H9 (cell line): ENCODE measurements at regions not wholly inside any gene's neighbourhood (a gene's known extent, or its start where the extent isn't known, plus 50 kb on each side); places are given as distances from the start of the nearest gene placed in this dataset.

Experiments used
- DNase-seq: peaks from one replicate; pipeline ENCODE4 v3.0.0-alpha.2; 2017
- H2AFZ ChIP-seq: one replicate; pipeline ENCODE4 v1.6.1; 2013; ENCODE audit warnings: mild to moderate bottlenecking, low read length, control low read depth, moderate library complexity
- H2AK5ac ChIP-seq: 2 replicates; pipeline ENCODE4 v1.6.1; 2013; ENCODE audit warnings: low read length, control low read depth, mixed read lengths; ENCODE audit not compliant: insufficient read length
- H2BK120ac ChIP-seq: one replicate; pipeline ENCODE4 v1.6.1; 2013; ENCODE audit warnings: low read depth, mild to moderate bottlenecking, low read length, control low read depth, inconsistent platforms; ENCODE audit not compliant: poor library complexity, severe bottlenecking
- H2BK12ac ChIP-seq: 2 replicates; pipeline ENCODE4 v1.6.1; 2013; ENCODE audit warnings: low read length, control low read depth, mixed read lengths, low read depth; ENCODE audit not compliant: insufficient read length
- H2BK15ac ChIP-seq: 2 replicates; pipeline ENCODE4 v1.6.1; 2013; ENCODE audit warnings: low read depth, low read length, control low read depth
- H2BK20ac ChIP-seq: one replicate; pipeline ENCODE4 v1.6.1; 2013; ENCODE audit warnings: low read depth, mild to moderate bottlenecking, low read length, control low read depth, inconsistent platforms; ENCODE audit not compliant: poor library complexity, severe bottlenecking
- H2BK5ac ChIP-seq: 2 replicates; pipeline ENCODE4 v1.6.1; 2013; ENCODE audit warnings: low read length, control low read depth, mixed read lengths; ENCODE audit not compliant: insufficient read length
- H3K14ac ChIP-seq: 2 replicates; pipeline ENCODE4 v1.6.1; 2013; ENCODE audit warnings: low read length, control low read depth; ENCODE audit not compliant: insufficient read depth
- H3K18ac ChIP-seq: 2 replicates; pipeline ENCODE4 v1.6.1; 2013; ENCODE audit warnings: low read depth, mild to moderate bottlenecking, mixed read lengths, low read length, control low read depth; ENCODE audit not compliant: insufficient read length
- H3K23ac ChIP-seq: 2 replicates; pipeline ENCODE4 v1.6.1; 2013; ENCODE audit warnings: low read length, control low read depth, mixed read lengths, low read depth; ENCODE audit not compliant: insufficient read length
- H3K23me2 ChIP-seq: 2 replicates; pipeline ENCODE4 v1.6.1; 2013; ENCODE audit warnings: low read depth, mild to moderate bottlenecking, mixed read lengths, low read length, control low read depth; ENCODE audit not compliant: insufficient read length, poor library complexity, severe bottlenecking
- H3K27ac ChIP-seq: 2 replicates; pipeline ENCODE4 v1.5.1; 2013; ENCODE audit warnings: low read length, control low read depth, mixed read lengths, low read depth; ENCODE audit not compliant: insufficient read length
- H3K27me3 ChIP-seq: 2 replicates; pipeline ENCODE4 v1.6.1; 2013; ENCODE audit warnings: low read length, control low read depth, inconsistent platforms; ENCODE audit not compliant: insufficient read depth
- H3K4ac ChIP-seq: 2 replicates; pipeline ENCODE4 v1.6.1; 2013; ENCODE audit warnings: low read depth, mild to moderate bottlenecking, control low read depth, inconsistent platforms, low read length, moderate library complexity
- H3K4me1 ChIP-seq: 2 replicates; pipeline ENCODE4 v1.6.1; 2013; ENCODE audit warnings: low read length, control low read depth, inconsistent platforms; ENCODE audit not compliant: insufficient read depth
- H3K4me2 ChIP-seq: 2 replicates; pipeline ENCODE4 v1.6.1; 2013; ENCODE audit warnings: low read length, control low read depth, mixed read lengths; ENCODE audit not compliant: insufficient read length, insufficient read depth
- H3K56ac ChIP-seq: 2 replicates; pipeline ENCODE4 v1.6.1; 2013; ENCODE audit warnings: low read depth, mild to moderate bottlenecking, mixed read lengths, low read length, control low read depth; ENCODE audit not compliant: insufficient read length
- H3K79me1 ChIP-seq: 2 replicates; pipeline ENCODE4 v1.6.1; 2013; ENCODE audit warnings: low read depth, mild to moderate bottlenecking, moderate library complexity, low read length, control low read depth, inconsistent platforms; ENCODE audit not compliant: insufficient read depth, poor library complexity, severe bottlenecking
- H3K79me2 ChIP-seq: 2 replicates; pipeline ENCODE4 v1.6.1; 2013; ENCODE audit warnings: low read length, control low read depth, inconsistent platforms; ENCODE audit not compliant: insufficient read depth
- H3K9ac ChIP-seq: 2 replicates; pipeline ENCODE4 v1.6.1; 2013; ENCODE audit warnings: low read length, control low read depth, mixed read lengths; ENCODE audit not compliant: insufficient read length; ENCODE audit errors: extremely low read depth
- H3K9me3 ChIP-seq: one replicate; pipeline ENCODE4 v1.6.1; 2013; ENCODE audit warnings: low read depth, low read length, inconsistent platforms; ENCODE audit not compliant: control insufficient read depth
- H3T11ph ChIP-seq: one replicate; pipeline ENCODE4 v1.6.1; 2013; ENCODE audit warnings: mild to moderate bottlenecking, low read length, control low read depth, inconsistent platforms
- H4K20me1 ChIP-seq: one replicate; pipeline ENCODE4 v1.6.1; 2013; ENCODE audit not compliant: control insufficient read depth, insufficient read length, insufficient read depth
- H4K5ac ChIP-seq: 2 replicates; pipeline ENCODE4 v1.6.1; 2013; ENCODE audit warnings: low read depth, mild to moderate bottlenecking, mixed read lengths, low read length, control low read depth; ENCODE audit not compliant: insufficient read length
- H4K8ac ChIP-seq: replicated peaks from 2 replicates; pipeline ENCODE4 v1.6.1; 2013; ENCODE audit warnings: low read length, control low read depth, mixed read lengths, low read depth; ENCODE audit not compliant: insufficient read length
- H4K91ac ChIP-seq: 2 replicates; pipeline ENCODE4 v1.6.1; 2013; ENCODE audit warnings: low read depth, mild to moderate bottlenecking, moderate library complexity, mixed read lengths, low read length, control low read depth; ENCODE audit not compliant: insufficient read length
- H3K27ac Mint-ChIP-seq, 3 experiments: 2 replicates in 2 of 3; 3 replicates in 1 of 3; pipeline ENCODE4 v1.8.0; 2020 to 2021; ENCODE audit warnings: mixed read lengths in 3 of 3, mild to moderate bottlenecking in 1 of 3, moderate library complexity in 1 of 3
- H3K27me3 Mint-ChIP-seq: 2 replicates; pipeline ENCODE4 v1.8.0; 2021; ENCODE audit warnings: low read depth, mild to moderate bottlenecking, moderate library complexity, mixed read lengths
- H3K36me3 Mint-ChIP-seq, 3 experiments: 2 replicates in 2 of 3; 3 replicates in 1 of 3; pipeline ENCODE4 v1.8.0; 2020 to 2021; ENCODE audit warnings: low read depth in 3 of 3, mixed read lengths in 3 of 3; ENCODE audit not compliant: insufficient read depth in 1 of 3
- H3K4me1 Mint-ChIP-seq, 2 experiments: 2 replicates each; pipeline ENCODE4 v1.8.0; 2020; ENCODE audit warnings: mixed read lengths in 2 of 2
- H3K4me3 Mint-ChIP-seq, 2 experiments: 2 replicates in 1 of 2; 3 replicates in 1 of 2; pipeline ENCODE4 v1.8.0; 2020 to 2021; ENCODE audit warnings: mild to moderate bottlenecking in 2 of 2, mixed read lengths in 2 of 2, moderate library complexity in 1 of 2
- H3K9me3 Mint-ChIP-seq, 2 experiments: 2 replicates in 1 of 2; 3 replicates in 1 of 2; pipeline ENCODE4 v1.8.0; 2020; ENCODE audit warnings: mild to moderate bottlenecking in 2 of 2, mixed read lengths in 2 of 2, moderate library complexity in 1 of 2
- WGBS: extraction: QIAGEN DNeasy Blood & Tissue Kit; methylation state at CpG from one replicate; pipeline ENCODE4 v1.1.7; 2013; ENCODE audit warnings: missing lambda C conversion rate, low lambda C conversion rate, mixed read lengths; ENCODE audit not compliant: insufficient read length; ENCODE audit errors: extremely low coverage; 5-methylcytosine and 5-hydroxymethylcytosine counted together
- TF ChIP-seq, protein P1 (sequence below): fragments of 200-600 bp; sonication (generic); conservative IDR thresholded peaks from 3 replicates; pipeline ENCODE4 v1.8.0; 2021; ENCODE audit warnings: antibody characterized with exemption, mild to moderate bottlenecking

DNA sequence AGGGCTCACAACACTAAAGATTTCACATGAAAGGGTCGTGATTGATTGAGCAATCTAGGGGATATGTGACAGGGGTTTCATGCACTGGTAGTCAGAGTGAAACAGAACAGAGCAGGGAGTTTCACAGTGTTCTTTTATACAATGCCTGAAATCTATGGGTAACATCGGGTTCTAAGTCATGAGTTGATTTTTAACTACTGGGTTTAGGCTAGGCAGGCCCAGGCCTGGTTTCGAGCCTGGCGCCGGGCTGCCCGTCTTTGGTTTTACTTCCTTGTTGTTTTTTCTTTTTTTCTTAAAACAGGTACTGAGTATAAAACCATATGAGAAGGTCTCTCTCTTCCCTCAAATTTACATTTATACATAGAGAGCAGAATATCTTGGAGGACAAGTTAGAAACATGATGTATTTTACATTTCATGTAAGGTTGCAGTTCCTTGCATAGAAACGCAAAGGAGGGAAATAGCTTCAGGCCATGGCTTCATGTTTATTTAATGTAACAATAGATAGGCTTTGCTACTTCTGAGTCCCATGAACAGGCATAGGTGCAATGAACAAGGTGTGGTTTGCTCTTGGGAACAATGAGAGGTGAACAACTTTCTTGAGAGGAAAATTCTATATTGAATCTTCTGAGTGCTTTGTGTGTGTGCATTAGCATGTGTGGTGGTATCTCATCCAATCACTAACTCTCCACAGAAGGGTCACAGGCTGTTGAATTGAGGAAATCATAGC is 128.9 kb upstream of the RXFP2 start:
- Histone ChIP-seq H2BK20ac (no peak overlapping the region), H3K27ac (no peak overlapping the region), H3K79me1 (no peaks in the 10 kb centered on the region), H4K5ac (no peak overlapping the region), H2AFZ (no peak overlapping the region), H3K23me2 (no peaks in the 10 kb centered on the region), H3K56ac (no peak overlapping the region), H3K9ac (no peak overlapping the region), H4K91ac (no peak overlapping the region), H2BK120ac (no peak overlapping the region), H3K27me3 (no peaks in the 10 kb centered on the region), H3K9me3 (no peaks in the 10 kb centered on the region), H3K4me1 (no peaks in the 10 kb centered on the region; the same call in 1 of the 2 replicates), H3K4me2 (no peak overlapping the region), H3K4ac (no peak overlapping the region), H3K23ac (no peak overlapping the region), H3K14ac (no peak overlapping the region), H2BK15ac (no peak overlapping the region), H3K18ac (no peak overlapping the region), H2BK12ac (no peak overlapping the region), H4K8ac (no peak overlapping the region), H4K20me1 (no peaks in the 10 kb centered on the region), H3K79me2 (no peaks in the 10 kb centered on the region; the same call in 1 of the 2 replicates), H2AK5ac (no peak overlapping the region), H3T11ph (no peak overlapping the region), H2BK5ac (no peak overlapping the region)
- H3K27ac Mint-ChIP-seq = no peak overlapping the region
- H3K36me3 Mint-ChIP-seq = peaks cover 0 to 3% (median 0%) of the 10 kb centered on the region in 3 experiments; a peak in 2 of 7 replicates
- DNase-seq = no peak
- no peak overlapping the region for H3K4me3 Mint-ChIP-seq
- H3K9me3 Mint-ChIP-seq = peaks cover 0 to 9% of the 10 kb centered on the region in 2 experiments; a peak in 2 of 5 replicates
- peaks cover 2% of the 10 kb centered on the region; the same call in 1 of the 2 replicates for H3K27me3 Mint-ChIP-seq
- TF ChIP-seq, protein P1, sequence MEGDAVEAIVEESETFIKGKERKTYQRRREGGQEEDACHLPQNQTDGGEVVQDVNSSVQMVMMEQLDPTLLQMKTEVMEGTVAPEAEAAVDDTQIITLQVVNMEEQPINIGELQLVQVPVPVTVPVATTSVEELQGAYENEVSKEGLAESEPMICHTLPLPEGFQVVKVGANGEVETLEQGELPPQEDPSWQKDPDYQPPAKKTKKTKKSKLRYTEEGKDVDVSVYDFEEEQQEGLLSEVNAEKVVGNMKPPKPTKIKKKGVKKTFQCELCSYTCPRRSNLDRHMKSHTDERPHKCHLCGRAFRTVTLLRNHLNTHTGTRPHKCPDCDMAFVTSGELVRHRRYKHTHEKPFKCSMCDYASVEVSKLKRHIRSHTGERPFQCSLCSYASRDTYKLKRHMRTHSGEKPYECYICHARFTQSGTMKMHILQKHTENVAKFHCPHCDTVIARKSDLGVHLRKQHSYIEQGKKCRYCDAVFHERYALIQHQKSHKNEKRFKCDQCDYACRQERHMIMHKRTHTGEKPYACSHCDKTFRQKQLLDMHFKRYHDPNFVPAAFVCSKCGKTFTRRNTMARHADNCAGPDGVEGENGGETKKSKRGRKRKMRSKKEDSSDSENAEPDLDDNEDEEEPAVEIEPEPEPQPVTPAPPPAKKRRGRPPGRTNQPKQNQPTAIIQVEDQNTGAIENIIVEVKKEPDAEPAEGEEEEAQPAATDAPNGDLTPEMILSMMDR = no peak
- no CpG with 5 or more reads among the region's 7 CpGs for WGBS
- H3K4me1 Mint-ChIP-seq = peaks cover 14 to 22% of the 10 kb centered on the region in 2 experiments
